Central memory CD4-positive, alpha-beta T cell (primary cell): ENCODE measurements at regions not wholly inside any gene's neighbourhood (a gene's known extent, or its start where the extent isn't known, plus 50 kb on each side); places are given as distances from the start of the nearest gene placed in this dataset.
A peak's percentile ranks its signal among the peaks of the same experiment; 100 is the strongest.

Experiments
- DNase-seq: peaks from one replicate; pipeline ENCODE4 v3.0.0; 2022

GRCh38 chrX:2640436-2641150 is 50.5 kb upstream of the CD99 start:
- no peak for DNase-seq

- DNase-seq, result peak; percentile 50
Observed at GRCh38 chrX:2638279-2638678, 52.8 kb upstream of the CD99 start.

- no peak for DNase-seq
Observed at GRCh38 chrX:2635342-2635741, 55.8 kb upstream of the CD99 start.

GRCh38 chrX:2632533-2633504 is 58.3 kb upstream of the CD99 start:
- no peak for DNase-seq

GRCh38 chrX:2631743-2632532 is 59.2 kb upstream of the CD99 start:
- no peak for DNase-seq

- DNase-seq, result peak; percentile 87
Observed at GRCh38 chrX:2630935-2631742, 60.0 kb upstream of the CD99 start.

GRCh38 chrX:2630008-2630934 is 60.8 kb upstream of the CD99 start:
- DNase-seq, result peak; percentile 87

GRCh38 chrX:2629316-2630007 is 61.6 kb upstream of the CD99 start:
- DNase-seq, result peak; percentile 80

- peak; percentile 56 for DNase-seq
Observed at GRCh38 chrX:2628751-2629315, 62.3 kb upstream of the CD99 start.

- peak; percentile 20 for DNase-seq
Observed at GRCh38 chrX:2627272-2627867, 63.7 kb upstream of the CD99 start.

GRCh38 chrX:2626750-2627149 is 64.3 kb upstream of the CD99 start:
- no peak for DNase-seq

GRCh38 chrX:2620576-2620975 is 70.5 kb upstream of the CD99 start:
- DNase-seq, result no peak

- DNase-seq, result no peak
Observed at GRCh38 chrX:2618516-2618915, 72.6 kb upstream of the CD99 start.

- DNase-seq, result no peak
Observed at GRCh38 chrX:2614911-2615310, 76.2 kb upstream of the CD99 start.

GRCh38 chrX:2610246-2611170 is 80.6 kb upstream of the CD99 start:
- no peak for DNase-seq

- no peak for DNase-seq
Observed at GRCh38 chrX:2609431-2610238, 81.5 kb upstream of the CD99 start.

GRCh38 chrX:2608638-2609430 is 82.3 kb upstream of the CD99 start:
- peak; percentile 78 for DNase-seq
